ENCODE measurements at regions not wholly inside any gene's neighbourhood (a gene's known extent, or its start where the extent isn't known, plus 50 kb on each side); places are given as distances from the start of the nearest gene placed in this dataset.

DNA sequence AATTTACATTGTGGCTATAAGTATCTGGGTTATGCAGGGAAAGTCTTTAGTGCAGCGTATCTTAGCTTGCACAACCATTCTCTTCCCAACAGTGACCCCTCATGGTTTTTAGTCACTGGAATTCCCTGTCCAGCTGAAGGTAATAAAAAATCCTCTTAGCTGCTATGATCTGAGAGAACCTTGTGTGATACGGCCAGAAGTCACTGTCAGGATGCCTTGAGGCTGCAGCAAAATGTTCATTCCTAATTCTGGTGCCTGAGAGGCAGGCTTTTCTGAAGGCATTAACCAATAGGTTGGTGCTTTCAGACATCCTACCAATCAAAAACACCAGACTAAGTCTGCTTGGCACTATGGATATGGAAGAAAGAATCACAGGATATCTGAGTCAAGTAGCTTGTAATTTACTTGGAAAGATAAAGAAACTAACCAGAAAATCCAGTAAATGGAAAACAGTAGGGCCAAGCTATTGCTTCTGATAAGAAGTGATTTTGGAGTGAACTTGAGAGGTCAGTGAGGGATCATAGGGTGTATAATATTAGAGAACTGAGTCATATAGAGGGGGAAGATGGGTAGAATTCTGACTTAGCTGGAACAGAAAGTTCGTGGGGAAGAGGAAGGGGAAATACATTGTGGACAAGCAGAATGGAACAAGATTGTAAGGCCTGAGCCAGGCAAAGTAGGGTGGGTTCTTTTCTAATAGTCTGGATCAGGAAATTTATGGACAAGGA lies 89.0 kb upstream of the SLC14A2 start:
- TF ChIP-seq, protein P1, sequence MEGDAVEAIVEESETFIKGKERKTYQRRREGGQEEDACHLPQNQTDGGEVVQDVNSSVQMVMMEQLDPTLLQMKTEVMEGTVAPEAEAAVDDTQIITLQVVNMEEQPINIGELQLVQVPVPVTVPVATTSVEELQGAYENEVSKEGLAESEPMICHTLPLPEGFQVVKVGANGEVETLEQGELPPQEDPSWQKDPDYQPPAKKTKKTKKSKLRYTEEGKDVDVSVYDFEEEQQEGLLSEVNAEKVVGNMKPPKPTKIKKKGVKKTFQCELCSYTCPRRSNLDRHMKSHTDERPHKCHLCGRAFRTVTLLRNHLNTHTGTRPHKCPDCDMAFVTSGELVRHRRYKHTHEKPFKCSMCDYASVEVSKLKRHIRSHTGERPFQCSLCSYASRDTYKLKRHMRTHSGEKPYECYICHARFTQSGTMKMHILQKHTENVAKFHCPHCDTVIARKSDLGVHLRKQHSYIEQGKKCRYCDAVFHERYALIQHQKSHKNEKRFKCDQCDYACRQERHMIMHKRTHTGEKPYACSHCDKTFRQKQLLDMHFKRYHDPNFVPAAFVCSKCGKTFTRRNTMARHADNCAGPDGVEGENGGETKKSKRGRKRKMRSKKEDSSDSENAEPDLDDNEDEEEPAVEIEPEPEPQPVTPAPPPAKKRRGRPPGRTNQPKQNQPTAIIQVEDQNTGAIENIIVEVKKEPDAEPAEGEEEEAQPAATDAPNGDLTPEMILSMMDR (IDR thresholded peaks at IDR 0.05): peak in 3 of 4 experiments; percentile 26 to 59 (median 43)
- TF ChIP-seq POLR2A (IDR thresholded peaks at IDR 0.05): no peak
